Mammary epithelial cell (primary cell): ENCODE measurements at regions not wholly inside any gene's neighbourhood (a gene's known extent, or its start where the extent isn't known, plus 50 kb on each side); places are given as distances from the start of the nearest gene placed in this dataset.

Experiments used
- CTCF ChIP-seq, 2 donors: IDR thresholded peaks in 1 of 2; conservative IDR thresholded peaks in 1 of 2; 2 replicates each; pipeline ENCODE4 v1.5.1; 2011 to 2012; ENCODE audit warnings: inconsistent platforms in 2 of 2, low read length in 2 of 2, mild to moderate bottlenecking in 2 of 2, control low read depth in 1 of 2, low read depth in 1 of 2; ENCODE audit not compliant: insufficient read depth in 1 of 2; ENCODE audit errors: extremely low read depth in 1 of 2
- EZH2 ChIP-seq: IDR thresholded peaks from 2 replicates; pipeline ENCODE4 v1.6.1; 2012; ENCODE audit warnings: low read length, inconsistent platforms, borderline replicate concordance

- TF ChIP-seq CTCF (conservative IDR thresholded peaks at IDR 0.05 in 1 of 2, IDR thresholded peaks at IDR 0.05 in 1 of 2; ENCODE audit: extremely low read depth in 1 of 2, insufficient read depth in 1 of 2, low read depth in 1 of 2, low read length in 2 of 2) (no peak), EZH2 (no peak)
These were observed 593.2 kb downstream of the INSC start for GRCh38 chr11:15707971-15708370.
